D721Med (cell line): ENCODE measurements at regions not wholly inside any gene's neighbourhood (a gene's known extent, or its start where the extent isn't known, plus 50 kb on each side); places are given as distances from the start of the nearest gene placed in this dataset.

Source experiments
- DNase-seq: peaks from one replicate; pipeline ENCODE4 v3.0.0; 2011; ENCODE audit warnings: low spot score; ENCODE audit not compliant: insufficient read length
- FAIRE-seq: peaks from 2 replicates; lab custom pipeline; 2011; peaks lifted over from hg19 to GRCh38; lab: Jason Lieb, UNC
- CTCF ChIP-seq: IDR thresholded peaks from 2 replicates; pipeline ENCODE4 v1.5.1; 2012; ENCODE audit warnings: mild to moderate bottlenecking, control low read depth; ENCODE audit not compliant: insufficient read depth; ENCODE audit errors: missing control alignments

GRCh38 chr1:221823149-221823548 is 81.3 kb upstream of the DUSP10 start:
- FAIRE-seq (no peak), DNase-seq (no peak)
- no peak for TF ChIP-seq CTCF

- DNase-seq (no peak), FAIRE-seq (no peak)
- TF ChIP-seq CTCF: no peak
These were observed 80.7 kb upstream of the DUSP10 start for GRCh38 chr1:221822591-221822990.

- no peak for DNase-seq
- no peak for TF ChIP-seq CTCF
- FAIRE-seq: peak; percentile 71
These were observed 75.0 kb upstream of the DUSP10 start for GRCh38 chr1:221816899-221817298.

- TF ChIP-seq CTCF: no peak
- FAIRE-seq: no peak
- DNase-seq: no peak
These were observed 73.8 kb upstream of the DUSP10 start for GRCh38 chr1:221815660-221816059.

- DNase-seq (no peak), FAIRE-seq (no peak)
- no peak for TF ChIP-seq CTCF
These were observed 72.0 kb upstream of the DUSP10 start for GRCh38 chr1:221813887-221814286.

DNA sequence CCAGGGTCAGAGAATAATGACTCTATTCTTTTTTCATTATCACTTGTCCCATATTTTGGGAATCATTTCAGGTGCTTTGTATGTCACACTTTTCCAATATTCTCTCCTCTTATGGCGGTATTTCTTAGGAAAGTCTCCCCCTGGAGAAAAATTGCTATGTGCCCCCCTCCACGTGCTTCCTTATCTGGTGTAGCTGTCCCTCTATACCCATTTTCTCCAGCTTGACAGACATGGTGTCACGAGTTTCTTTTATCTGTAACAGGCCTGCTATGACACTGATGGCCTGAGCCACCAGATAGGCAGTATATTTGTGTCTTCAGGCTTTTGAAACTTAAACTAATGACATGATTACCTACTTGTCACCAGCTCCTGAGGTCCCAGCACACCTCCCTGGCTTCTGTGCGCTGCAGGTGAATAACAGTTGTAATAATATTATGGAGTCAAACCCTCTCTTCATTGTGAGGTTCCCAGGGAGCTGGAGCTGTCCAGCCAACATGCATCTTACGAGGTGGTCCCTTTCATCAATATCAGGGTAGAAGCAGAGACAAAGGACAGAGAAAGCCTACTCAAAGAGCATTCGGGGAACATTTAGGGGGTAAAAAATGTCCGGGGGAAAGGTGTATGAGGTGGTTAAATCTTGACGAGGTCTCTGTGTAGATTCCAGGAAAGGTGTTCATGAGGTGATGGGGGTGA is 71.2 kb upstream of the DUSP10 start:
- DNase-seq (no peak), FAIRE-seq (no peak)
- TF ChIP-seq CTCF: no peak

DNA sequence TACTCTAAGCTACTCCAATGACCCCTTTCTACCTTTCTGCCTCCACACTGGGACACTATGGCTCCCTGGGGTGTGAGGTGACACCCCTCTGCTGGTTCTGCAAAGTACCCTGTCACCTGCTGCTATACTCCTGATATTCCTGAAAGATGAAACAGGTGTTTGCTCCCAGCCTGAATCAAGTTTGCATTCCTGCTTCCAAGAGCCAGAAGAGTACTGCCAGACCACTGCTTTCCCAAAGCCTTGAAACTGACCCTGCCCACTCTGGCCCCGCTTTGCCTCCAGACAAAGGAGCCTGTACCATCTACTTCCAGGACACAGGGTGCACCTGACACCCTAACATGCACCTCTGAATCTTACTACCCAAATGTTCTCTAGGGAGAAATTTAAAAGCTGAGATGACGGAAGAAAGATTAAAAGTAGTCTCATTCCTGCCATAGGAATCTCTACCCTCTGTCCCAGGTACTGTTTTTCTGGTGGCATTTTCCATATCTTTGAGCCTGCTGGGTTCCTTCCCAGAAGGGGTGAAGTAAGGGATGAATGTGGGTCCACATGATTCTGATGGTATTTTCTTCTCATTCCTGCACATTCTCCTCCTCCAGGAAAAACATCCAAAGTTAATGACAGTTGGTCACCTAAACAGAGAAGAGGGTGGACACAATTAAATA is 70.3 kb upstream of the DUSP10 start:
- FAIRE-seq (no peak), DNase-seq (no peak)
- no peak for TF ChIP-seq CTCF
